NCI-H146 treated with DMSO at 0.1 percent for 48 hours (cell line): ENCODE measurements at regions not wholly inside any gene's neighbourhood (a gene's known extent, or its start where the extent isn't known, plus 50 kb on each side); places are given as distances from the start of the nearest gene placed in this dataset.
"Not testable (repeated sequence)": the region's sequence is repeated elsewhere in the genome, so short reads cannot be mapped to it uniquely, and the experiment has no call there.

ENCODE experiments used
- DNase-seq: peaks from one replicate; lab custom pipeline; 2025; ENCODE audit not compliant: unreplicated experiment; lab: John Stamatoyannopoulos, UW

DNA sequence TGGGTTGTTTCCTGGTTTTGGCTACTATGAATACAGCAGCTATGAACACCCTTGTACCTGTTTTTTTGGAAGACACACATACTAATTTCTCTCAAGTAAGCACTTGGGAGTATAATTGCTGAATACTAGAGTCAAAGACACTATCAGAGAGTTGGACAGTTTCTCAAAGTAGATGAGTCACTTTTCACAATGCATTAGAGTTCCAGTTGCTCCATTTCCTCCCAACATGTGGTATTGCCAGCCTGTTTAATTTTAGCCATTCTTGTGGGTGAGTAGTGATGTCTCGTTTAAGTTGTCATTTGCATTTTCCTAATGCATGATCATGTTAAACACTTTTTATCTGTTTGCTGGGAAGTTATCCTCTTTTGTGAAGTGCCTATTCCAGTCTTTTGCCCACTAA is 81.6 kb upstream of the GDNF start:
- DNase-seq: no peak

DNA sequence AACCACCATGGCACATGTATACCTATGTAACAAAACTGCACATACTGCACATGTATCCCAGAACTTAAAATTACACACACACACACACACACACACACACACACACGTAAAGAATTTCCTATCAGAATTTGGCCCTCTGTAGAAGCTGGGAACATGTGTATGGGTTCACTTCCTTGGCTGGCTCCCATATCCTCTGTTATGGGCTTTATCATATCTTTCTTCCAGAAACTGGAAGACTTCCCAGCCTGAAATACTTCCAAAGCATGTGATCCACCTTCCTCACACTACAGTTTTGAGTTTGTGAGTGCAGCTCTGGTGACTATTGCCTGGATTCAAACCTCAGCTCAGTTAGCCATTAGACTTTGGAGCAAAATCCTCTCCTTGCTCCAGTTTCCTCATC is 78.6 kb upstream of the GDNF start:
- DNase-seq: no peak

DNA sequence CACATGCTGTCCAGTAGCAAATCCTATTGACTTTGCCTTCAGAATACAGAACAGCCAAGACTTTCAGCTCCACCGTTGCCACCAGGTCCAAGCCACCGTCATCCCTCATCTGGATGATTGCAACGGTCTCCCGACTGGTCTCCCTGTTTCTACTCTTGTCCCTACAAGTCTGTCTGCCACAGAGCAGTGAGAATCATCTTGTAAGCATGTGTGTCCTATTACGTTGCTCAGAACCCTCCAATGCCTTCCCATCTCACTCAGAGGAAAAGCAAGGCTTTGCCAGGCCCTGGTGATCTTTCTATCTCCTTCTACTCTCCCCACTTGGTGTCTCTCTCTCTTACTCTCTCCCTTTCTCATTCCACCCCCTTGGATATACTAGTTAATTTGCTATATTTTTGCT is 76.7 kb upstream of the GDNF start:
- DNase-seq: no peak

DNA sequence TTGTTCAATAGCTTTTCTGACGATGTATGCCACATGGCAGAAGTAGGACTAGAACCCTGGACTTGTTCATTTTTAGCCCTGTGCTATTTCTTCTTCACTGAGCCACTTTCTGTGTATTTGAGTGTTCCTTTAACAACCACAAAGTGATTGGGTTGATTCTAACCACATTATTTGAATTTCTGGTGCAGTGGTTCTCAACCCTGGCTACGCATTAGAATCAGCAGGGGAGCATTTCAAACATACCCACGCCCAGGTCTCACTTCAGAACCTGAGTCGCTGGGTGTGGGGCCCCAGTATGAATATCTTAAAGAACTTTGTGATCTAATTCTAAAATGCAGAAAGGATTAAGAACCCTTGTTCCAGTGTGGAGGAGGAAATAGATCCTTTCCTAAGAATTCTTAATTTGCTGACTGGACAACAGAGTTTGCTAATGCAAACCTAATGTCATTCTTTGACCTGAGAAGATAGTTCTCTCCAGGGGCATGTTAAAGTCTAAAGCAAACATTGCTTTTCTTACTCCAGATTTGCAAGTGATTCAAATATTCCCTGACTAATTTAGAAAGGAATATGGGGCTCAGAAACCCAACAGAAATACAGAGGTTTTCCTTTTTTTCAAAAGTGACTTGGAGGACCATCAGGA is 75.4 kb upstream of the GDNF start:
- no peak for DNase-seq

DNA sequence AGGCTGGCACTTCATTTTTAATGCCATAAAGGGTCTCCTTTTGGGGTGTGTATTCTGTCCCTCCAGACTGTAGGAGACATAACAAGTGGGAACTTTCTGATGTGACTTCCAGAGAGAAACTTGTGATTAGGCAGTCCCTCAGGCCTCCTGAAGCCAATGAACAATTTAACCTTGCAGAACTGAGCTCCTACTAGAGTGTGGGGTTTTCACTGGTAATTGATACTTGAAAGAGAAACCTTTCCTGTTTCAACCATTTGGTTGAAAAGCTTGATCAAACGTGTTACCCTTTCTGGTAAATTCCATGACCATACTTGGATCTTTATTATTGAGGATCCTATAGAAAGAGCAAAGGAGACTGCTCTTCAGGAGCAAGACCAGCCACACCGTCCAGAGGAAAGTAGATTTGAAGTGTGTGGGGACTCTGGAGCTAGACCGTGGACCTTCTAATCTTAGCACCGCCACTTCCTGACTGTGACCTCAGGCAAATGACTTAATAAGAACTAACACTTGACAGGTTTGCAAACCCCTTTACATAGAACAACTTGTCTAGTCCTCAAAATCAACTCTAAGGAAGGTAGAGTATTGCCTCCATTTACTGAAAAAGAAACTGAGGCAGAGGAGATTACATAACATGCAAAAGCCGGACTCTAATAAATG is 69.9 kb upstream of the GDNF start:
- DNase-seq: not testable (repeated sequence)

DNA sequence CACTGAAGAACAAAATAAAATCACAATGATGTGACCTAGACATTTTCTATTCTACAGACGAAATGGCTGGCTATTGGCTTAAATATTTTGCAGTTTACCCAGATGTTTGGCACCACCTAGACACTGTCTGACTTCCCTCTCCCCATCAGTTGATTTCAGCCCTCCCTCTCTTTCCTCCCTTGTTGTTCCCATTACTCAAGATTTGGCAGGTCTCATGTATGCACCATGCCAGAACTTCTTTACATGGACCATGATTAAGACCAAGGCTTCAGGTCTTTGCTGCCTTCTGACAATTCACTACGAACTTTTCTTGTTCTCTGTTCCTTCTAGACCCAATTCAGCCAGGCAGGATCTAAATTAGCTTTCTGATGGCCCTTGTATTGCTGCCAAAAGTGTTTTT is 66.6 kb upstream of the GDNF start:
- no peak for DNase-seq

DNA sequence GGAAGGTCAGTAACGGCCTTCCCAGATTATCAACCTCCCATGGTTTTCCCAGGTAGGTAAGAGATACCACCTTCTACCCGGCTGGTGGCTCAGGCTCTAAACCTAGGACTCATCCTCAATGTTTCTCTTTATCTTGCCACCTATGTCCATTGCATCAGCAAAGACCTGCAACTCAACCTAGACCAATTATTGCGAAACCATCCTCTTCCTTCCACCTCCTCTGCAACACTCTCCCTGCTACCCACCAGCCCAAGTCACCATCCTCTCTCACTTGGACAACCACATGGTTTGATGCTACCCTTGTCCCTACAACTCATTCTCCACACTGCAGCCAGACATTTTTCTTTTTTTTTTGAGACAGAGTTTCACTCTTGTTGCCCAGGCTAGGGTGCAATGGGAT is 65.4 kb upstream of the GDNF start:
- no peak for DNase-seq

DNA sequence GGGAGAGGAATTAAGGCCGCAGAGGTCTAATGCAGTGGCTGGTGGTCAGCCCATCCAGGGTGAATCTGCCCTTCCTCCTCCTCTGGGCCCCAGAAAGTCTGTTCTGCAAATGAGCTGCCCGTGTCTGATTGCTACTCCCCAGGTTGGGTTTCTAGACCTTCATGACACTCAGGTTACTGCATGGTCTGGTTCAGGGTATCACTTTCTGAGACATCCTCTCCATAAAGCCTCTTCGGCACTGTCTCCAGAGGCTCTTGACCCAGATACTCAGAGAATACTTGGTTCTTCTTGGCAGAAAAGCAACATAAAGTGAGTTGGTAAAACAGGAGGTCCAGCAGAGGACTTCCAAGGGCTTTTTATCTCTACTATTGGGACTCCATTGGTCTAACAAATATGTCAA is 62.5 kb upstream of the GDNF start:
- DNase-seq: no peak

DNA sequence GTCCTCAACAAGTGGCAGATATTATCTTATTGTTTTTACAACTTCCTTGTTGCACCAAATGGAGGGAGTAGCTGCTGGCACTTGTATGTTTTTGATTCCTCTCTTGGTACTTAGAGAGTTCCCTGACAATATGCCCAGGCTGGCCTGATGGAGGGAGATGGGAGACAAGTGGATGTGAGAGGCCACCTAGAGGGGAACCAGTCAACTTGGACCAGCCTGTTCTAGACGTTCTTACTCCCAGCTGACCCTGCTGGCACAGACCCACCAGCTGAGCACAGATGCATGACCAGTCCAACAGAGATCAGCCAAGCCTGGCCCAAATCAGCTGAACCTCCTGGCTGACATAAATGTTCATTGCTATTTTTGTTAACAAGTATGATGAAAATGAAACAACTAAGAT is 60.9 kb upstream of the GDNF start:
- no peak for DNase-seq

DNA sequence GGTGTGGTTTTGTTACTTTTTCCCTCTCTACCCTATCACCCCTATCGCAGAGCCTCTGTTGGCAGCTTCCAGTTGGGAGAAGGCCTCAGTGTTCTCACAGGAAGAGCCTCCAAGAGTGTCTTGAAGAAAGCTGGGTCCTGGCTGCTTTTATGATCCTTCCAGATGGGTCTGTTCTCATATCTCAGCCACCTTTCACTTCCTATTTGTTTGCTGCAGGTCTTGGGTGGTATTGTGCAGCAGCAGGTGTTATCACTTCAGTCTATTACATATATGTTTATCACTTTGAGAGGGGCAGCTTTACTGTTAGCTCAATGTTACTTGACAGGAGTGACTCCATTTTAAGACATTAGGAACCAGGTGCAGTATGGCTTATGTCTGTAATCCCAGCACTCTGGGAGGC is 59.2 kb upstream of the GDNF start:
- DNase-seq: no peak

DNA sequence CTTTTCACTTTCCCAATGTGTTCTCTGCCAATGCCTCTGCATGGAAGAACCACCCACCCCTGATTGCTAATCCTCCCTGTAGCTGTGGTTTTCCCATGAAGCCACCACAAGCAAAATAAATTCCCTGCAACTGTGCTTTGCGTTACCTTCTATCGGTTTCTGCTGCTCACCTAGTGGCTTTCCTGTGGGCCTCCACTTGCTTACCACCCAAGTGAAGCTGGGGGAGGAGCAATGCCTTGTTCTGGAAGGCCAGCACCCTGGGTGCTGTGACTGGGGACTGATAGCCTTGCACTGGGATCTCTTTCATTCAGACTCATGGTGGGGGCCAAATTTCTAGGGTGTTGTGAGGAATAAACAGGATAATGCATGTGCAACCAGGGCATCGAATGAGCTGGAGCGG is 56.3 kb upstream of the GDNF start:
- no peak for DNase-seq

DNA sequence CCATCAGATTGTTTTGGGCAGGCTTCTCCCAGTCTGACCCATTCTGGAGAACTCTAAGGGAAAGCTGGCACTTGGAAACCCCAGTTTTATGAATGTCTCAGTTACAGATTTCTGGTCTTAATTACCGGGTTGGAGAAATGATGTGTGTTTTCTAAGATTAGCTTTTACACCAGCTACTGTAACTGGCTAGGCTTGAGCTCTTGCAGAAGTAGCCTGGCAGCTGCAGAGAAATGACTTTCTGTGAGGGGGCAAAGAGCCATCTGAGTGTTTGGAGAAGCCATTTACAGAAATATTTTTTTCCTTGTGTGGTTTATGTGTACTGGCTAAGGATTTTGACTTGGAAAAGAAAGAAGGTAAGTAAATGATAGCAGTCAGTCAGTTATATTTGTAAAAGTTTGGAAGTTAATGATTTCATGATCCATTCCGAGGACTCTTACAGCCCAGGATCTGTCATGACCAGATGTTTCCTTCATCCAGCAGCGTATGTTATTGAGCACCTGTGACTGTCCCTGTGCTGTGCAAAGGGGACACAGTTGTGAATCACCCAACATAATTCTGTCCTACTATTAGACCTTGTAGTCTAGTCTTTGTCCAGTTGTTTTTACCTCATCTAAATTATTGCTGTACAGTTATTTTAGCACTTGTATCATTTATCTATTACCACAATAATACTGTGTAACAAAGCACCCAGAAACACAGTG is 53.7 kb upstream of the GDNF start:
- no peak for DNase-seq

DNA sequence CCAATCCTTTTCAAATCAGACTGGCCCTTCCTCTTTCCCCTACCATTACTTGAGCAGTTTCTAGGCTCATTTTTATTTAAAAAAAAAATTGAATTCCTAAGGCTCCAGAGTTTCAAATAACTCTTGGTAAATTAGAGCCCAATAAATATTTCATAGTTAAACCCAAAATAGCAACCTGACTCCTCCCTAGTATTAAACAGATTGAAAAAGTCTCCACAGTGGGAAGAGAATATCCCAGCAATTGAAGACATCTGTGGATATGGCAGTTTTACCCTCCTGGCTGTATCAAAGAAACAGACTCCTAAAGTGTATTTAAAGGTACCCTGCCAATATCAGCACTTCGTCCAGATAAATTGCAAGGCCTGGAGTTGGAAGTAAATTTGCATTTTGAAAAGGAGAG is 52.7 kb upstream of the GDNF start:
- no peak for DNase-seq

DNA sequence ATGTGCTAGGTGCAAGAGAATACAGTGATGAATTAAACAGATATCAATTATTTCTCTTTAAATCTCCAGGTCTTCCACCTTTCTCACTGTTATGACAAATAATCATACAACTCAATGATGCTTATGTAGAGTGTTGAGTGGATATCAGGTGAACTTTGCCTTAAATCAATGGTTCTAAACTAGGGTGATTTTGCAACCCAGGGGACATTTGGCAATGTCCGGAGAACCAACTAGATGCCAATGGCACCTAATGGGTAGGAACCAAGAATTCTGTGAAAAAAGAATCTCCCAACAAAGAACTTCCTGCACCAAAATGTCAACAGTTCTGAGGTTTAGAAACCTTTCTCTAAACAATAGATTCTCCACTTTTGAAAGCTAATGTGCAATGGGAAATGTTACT is 52.0 kb upstream of the GDNF start:
- no peak for DNase-seq

DNA sequence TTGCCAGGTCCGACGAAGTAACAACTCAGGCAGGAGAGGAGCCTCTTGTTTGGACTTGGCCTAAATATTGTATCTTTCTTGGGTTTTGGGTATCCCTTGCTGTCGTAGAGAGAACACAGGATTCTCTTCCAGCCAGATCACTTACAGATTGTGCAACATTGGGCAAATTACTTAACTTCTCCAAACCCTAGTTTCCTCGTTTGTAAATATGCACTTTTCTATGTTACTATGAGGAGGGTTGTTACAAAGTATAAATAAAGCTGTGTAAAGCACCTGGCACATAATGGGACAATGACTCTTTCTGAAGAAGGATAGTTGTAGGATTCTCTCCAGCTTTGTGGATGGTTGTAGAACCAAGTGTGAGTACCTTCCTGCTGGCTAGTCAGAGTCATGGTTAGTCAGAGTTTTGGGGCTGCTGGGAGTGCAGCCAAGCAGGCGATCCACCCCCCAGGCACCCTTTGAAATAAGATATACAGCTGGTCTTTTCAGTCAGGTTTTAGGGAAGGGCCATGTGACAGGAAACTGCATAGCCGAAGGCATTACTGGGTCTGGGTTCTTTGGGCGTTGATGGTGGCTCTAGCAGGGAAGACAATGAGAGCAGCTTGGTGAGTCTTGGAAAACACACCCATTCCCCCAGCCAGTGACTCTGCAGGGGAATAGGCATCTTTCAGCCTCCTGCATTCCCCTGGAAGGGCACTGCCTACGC is 49.9 kb upstream of the GDNF start:
- DNase-seq: no peak
